ENCODE measurements at regions not wholly inside any gene's neighbourhood (a gene's known extent, or its start where the extent isn't known, plus 50 kb on each side); places are given as distances from the start of the nearest gene placed in this dataset.

DNA sequence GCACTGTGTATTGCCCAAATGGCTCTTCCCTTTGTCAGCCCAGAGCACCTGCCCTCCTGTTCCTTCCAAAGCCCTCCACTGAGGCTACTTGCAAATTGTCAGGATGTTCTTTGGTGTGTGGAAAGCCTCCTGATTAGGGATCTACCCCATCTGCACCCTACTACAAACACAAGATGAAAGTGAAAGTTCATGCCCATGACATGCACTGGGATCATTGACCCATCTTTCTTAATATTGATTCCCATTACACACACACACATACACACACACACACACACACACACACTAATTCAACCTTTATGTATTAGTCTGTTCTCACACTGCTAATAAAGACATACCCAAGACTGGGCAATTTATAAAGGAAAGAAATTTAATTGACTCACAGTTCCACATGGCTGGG is 213.7 kb upstream of the IGFBP3 start:
- no peaks in the 10 kb centered on the region for H3K27me3 ChIP-seq
- intact Hi-C loops (cut with DNase I), result loop anchor here in 2 of 10 donors (5.0 to 10.0 kb wide), 2 partner anchors 200 to 963 kb away; no protein-coding TSS in a partner anchor
- H3K9me3 ChIP-seq, result no peaks in the 10 kb centered on the region
- no peaks in the 10 kb centered on the region for H3K4me1 ChIP-seq
- H3K36me3 ChIP-seq, result no peaks in the 10 kb centered on the region
- no peak overlapping the region for H3K4me3 ChIP-seq
- ATAC-seq, result no peak
- no peak for TF ChIP-seq POLR2A (IDR thresholded peaks at IDR 0.05)
- TF ChIP-seq, protein P1, sequence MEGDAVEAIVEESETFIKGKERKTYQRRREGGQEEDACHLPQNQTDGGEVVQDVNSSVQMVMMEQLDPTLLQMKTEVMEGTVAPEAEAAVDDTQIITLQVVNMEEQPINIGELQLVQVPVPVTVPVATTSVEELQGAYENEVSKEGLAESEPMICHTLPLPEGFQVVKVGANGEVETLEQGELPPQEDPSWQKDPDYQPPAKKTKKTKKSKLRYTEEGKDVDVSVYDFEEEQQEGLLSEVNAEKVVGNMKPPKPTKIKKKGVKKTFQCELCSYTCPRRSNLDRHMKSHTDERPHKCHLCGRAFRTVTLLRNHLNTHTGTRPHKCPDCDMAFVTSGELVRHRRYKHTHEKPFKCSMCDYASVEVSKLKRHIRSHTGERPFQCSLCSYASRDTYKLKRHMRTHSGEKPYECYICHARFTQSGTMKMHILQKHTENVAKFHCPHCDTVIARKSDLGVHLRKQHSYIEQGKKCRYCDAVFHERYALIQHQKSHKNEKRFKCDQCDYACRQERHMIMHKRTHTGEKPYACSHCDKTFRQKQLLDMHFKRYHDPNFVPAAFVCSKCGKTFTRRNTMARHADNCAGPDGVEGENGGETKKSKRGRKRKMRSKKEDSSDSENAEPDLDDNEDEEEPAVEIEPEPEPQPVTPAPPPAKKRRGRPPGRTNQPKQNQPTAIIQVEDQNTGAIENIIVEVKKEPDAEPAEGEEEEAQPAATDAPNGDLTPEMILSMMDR (IDR thresholded peaks at IDR 0.05), result no peak
- no peak overlapping the region for H3K27ac ChIP-seq
- no peak for DNase-seq

DNA sequence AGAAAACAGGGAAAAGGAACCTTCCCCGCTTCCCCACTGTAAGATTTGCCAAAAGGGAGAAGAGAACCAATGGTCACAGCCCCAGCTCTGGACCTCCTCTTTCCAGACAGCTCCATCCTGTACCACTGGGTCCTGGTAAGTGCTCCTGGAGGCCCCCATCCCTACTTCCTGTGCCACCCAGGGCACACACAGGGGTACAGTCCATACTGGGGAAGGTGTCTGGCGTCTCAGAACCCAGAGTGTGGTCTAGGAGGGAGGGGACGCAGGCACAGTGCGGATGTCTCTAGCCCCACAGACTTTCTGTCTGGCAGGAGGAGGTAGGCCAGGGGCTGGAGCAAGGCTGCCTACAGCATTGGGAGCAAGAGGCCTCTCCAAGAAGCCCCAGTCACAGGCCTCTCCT is 213.3 kb upstream of the IGFBP3 start:
- H3K36me3 ChIP-seq, result no peaks in the 10 kb centered on the region
- WGBS, 4 donors, result 80 to 97% (median 95%) methylated on average over 4 of the region's 4 CpGs
- DNase-seq (no peak), ATAC-seq (no peak)
- no peaks in the 10 kb centered on the region for H3K27me3 ChIP-seq
- H3K9me3 ChIP-seq, result no peaks in the 10 kb centered on the region
- no peaks in the 10 kb centered on the region for H3K4me1 ChIP-seq
- no peak overlapping the region for H3K4me3 ChIP-seq
- no peak overlapping the region for H3K27ac ChIP-seq
- no peak for TF ChIP-seq POLR2A (IDR thresholded peaks at IDR 0.05)
- TF ChIP-seq, protein P1 (IDR thresholded peaks at IDR 0.05), result no peak
- intact Hi-C loops (cut with DNase I), result loop anchor here in 1 of 10 donors (10.0 kb wide), 1 partner anchor 200 kb away; no protein-coding TSS in a partner anchor

DNA sequence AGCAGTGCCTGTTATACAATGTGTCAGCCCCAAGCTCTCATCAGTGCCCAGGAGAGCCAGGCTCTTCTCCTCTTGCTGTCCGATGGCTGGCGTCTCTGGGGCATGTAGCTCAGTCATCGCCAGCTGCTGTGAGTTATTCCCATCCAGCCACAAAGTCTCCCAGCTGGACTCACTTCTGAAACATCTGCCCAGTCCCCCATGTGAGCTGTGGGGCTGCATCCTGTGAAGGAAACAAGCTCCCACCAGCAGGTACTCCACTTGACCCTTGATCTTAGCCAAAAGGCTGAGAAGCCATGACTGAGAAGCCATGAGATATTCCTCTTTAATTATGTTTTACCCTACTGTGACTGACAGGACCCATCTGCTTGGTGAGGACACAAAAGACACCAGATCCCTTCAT is 212.7 kb upstream of the IGFBP3 start:
- intact Hi-C loops (cut with DNase I), result loop anchor here in 1 of 10 donors (10.0 kb wide), 1 partner anchor 199 kb away; no protein-coding TSS in a partner anchor
- H3K36me3 ChIP-seq, result no peaks in the 10 kb centered on the region
- 88 to 95% (median 93%) methylated on average over 3 of the region's 3 CpGs for WGBS, 4 donors

DNA sequence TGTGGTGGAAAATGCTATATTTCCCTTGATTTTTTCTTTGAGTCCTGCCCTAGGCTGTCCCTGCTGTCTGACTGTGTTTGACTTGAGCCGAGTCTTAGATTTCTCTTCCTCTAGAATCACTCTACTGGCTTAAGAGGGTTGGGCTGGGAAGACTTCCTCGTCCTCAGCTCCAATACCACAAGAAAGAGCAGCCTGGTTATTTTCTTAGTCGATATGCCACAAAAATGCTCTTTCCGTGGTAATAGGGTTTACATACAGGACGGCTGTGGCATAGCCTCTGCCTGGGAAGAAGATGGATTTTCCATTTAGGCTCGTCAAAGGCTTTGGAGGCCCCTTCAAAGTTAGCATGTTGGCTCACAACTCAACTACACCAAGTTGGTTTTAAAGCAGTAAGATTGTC is 212.0 kb upstream of the IGFBP3 start:
- DNase-seq (no peak), ATAC-seq (no peak)
- intact Hi-C loops (cut with DNase I), result loop anchor here in 1 of 10 donors (10.0 kb wide), 1 partner anchor 198 kb away; no protein-coding TSS in a partner anchor
- no peaks in the 10 kb centered on the region for H3K9me3 ChIP-seq
- H3K4me3 ChIP-seq, result no peak overlapping the region
- H3K4me1 ChIP-seq, result no peaks in the 10 kb centered on the region
- H3K36me3 ChIP-seq, result no peaks in the 10 kb centered on the region
- H3K27me3 ChIP-seq, result no peaks in the 10 kb centered on the region
- no peak overlapping the region for H3K27ac ChIP-seq
- 78 to 98% (median 91%) methylated on average over 6 of the region's 6 CpGs for WGBS, 4 donors
- no peak for TF ChIP-seq POLR2A (IDR thresholded peaks at IDR 0.05)
- TF ChIP-seq, protein P1 (IDR thresholded peaks at IDR 0.05), result no peak

More for the DNA sequence above, 212.7 kb upstream of the IGFBP3 start:
- Histone ChIP-seq H3K9me3 (no peaks in the 10 kb centered on the region), H3K27me3 (no peaks in the 10 kb centered on the region), H3K4me3 (no peak overlapping the region), H3K27ac (no peak overlapping the region), H3K4me1 (no peaks in the 10 kb centered on the region)
- DNase-seq, result no peak
- TF ChIP-seq, protein P1 (IDR thresholded peaks at IDR 0.05), result no peak
- no peak for TF ChIP-seq POLR2A (IDR thresholded peaks at IDR 0.05)
- ATAC-seq, result no peak

Data from heart left ventricle (tissue), 16 donors.